HEK293 (cell line): ENCODE measurements at regions not wholly inside any gene's neighbourhood (a gene's known extent, or its start where the extent isn't known, plus 50 kb on each side); places are given as distances from the start of the nearest gene placed in this dataset.

Experiments used
- CTCF ChIP-seq: fragments of 450-650 bp; formaldehyde crosslinking; IDR thresholded peaks from 2 replicates; pipeline ENCODE4 v1.5.1; 2016; ENCODE audit warnings: missing biosample characterization, missing genetic modification characterization
- GLI4 ChIP-seq: fragments of 450-650 bp; formaldehyde crosslinking; IDR thresholded peaks from 2 replicates; pipeline ENCODE4 v1.5.1; 2016; ENCODE audit warnings: missing biosample characterization, missing genetic modification characterization

DNA sequence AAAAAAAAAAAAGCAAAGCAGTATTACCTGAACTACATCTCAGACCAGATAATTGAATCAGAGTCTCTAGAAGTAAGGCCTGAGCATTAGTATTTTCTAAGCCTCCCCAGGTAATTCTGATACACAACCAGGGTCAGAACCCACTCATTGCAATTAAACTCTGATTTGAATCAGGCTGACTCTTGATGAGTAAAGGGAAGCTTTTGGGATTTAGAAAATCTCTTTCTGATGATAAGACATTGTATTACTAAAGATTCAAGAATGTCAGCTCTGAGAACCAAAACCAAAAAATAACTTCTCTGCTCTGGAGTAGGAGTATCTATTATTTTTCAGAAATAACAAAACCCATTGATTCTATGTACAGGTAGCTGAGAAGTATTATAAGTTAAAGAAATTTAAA, 100.1 kb upstream of the COL21A1 start:
- TF ChIP-seq GLI4 (tag by site-specific recombination) = no peak
- TF ChIP-seq CTCF (tag by site-specific recombination) = no peak
